Activated B cell treated with CpG ODN at 0.5 μM for 24 hours (primary cell): ENCODE measurements at regions not wholly inside any gene's neighbourhood (a gene's known extent, or its start where the extent isn't known, plus 50 kb on each side); places are given as distances from the start of the nearest gene placed in this dataset.

Experiments used
- ATAC-seq: fragments of 200-7000 bp; cut with Tn5 transposase; one replicate; pipeline ENCODE4 v1.10.0; 2021; ENCODE audit warnings: low read depth, mild to moderate bottlenecking, moderate library complexity
- CTCF ChIA-PET: fragments of 350-600 bp; sonication (Branson Sonifier 250); formaldehyde crosslinking; loops from one replicate; lab custom pipeline; 2021; ENCODE audit warnings: antibody characterized with exemption; lab: Charles Lee
- POLR2A ChIA-PET: fragments of 350-600 bp; sonication (Branson Sonifier 250); formaldehyde crosslinking; loops from one replicate; lab custom pipeline; 2021; ENCODE audit warnings: antibody characterized with exemption; lab: Charles Lee
- DNase-seq: peaks from one replicate; pipeline ENCODE4 v3.0.0; 2022
- H3K27ac Mint-ChIP-seq: one replicate; pipeline ENCODE4 v1.8.0; 2020; ENCODE audit warnings: mixed read lengths
- H3K27me3 Mint-ChIP-seq: one replicate; pipeline ENCODE4 v1.8.0; 2021; ENCODE audit warnings: mixed read lengths
- H3K36me3 Mint-ChIP-seq: one replicate; pipeline ENCODE4 v1.8.0; 2021; ENCODE audit warnings: low read depth, mixed read lengths
- H3K4me1 Mint-ChIP-seq: one replicate; pipeline ENCODE4 v1.8.0; 2021; ENCODE audit warnings: mixed read lengths
- H3K4me3 Mint-ChIP-seq: one replicate; pipeline ENCODE4 v1.8.0; 2020; ENCODE audit warnings: mild to moderate bottlenecking, mixed read lengths
- H3K9me3 Mint-ChIP-seq: one replicate; pipeline ENCODE4 v1.8.0; 2020; ENCODE audit warnings: mixed read lengths
- intact Hi-C: fragments of 100-400 bp; cut with micrococcal nuclease; formaldehyde crosslinking; loops from one replicate; pipeline ENCODE4 v1.15.1; 2024
- TF ChIP-seq, protein P1 (sequence below): fragments of 200-600 bp; IDR thresholded peaks from one replicate; pipeline ENCODE4 v1.8.0; 2022; ENCODE audit warnings: antibody characterized with exemption, mild to moderate bottlenecking

DNA sequence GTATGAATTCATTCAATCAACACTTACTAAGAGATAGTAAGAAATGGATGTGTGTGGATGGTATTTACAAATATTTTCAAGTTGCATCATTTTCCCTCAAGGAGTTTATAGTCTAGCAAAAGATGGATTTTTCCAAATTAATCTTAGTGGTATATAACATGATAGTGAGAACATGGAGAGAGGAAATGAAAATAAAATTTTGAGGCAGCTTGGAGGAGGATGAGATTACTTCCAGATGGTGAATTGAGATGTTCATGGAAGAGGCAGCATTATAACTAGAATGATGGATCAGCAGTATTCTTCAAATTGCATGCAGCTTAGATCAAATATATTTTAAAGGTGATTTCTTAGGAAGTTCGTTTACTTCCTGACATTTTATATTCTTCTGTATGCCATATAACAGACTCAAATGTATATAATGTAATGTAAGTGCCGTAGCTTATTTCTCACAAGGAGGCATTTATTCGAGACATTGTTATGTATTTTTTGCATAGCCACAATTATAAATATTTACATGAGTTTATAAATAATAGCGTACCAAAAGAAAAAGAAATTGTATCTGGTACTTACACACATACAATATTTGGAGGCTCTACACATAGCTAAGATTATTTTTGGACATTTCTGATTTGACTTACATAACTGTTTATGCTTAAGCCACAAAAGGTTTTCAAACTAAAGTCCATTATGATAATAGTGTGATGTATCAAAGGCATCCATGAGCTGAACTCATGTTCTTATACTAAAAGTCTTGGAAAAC is 439.4 kb downstream of the SPRY1 start:
- no peaks in the 10 kb centered on the region for H3K4me1 Mint-ChIP-seq
- no peak for ATAC-seq

DNA sequence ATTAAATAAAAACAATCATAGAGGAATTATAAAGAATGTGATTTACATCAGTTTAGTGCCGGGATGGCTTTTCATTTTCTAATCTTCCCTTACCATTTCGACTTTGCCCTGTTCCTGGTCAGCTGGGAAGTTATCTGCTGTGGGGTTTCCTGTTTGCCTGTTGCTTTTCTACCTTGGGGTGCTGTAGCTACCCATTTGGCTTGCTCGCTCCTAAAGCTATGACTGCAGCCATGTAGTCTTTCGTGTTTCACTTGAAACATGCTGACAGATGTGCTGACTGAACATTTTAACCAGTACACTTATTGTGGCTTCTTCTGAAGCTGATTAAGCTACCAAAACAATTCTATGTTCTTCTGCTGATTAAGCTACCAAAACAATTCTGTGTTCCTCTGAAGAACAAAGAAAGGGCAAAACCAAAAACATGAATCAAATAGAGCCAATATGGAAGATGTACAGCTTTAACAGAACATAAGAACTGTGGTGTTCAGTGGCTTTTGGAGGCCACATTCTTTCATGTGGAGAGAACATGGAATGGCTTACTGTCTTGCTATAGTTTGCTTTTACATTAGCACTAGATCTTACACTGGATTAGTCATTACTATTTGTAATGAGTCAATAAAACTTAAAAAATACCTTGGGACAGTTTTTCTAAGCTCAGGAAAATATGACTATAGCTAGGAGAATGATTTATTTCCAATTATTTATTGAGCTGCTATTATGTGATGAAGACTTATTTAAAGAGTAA is 440.4 kb downstream of the SPRY1 start:
- POLR2A ChIA-PET = no interaction called here
- no peaks in the 10 kb centered on the region for H3K9me3 Mint-ChIP-seq
- intact Hi-C loops = no loop called here

More for the DNA sequence above, 439.4 kb downstream of the SPRY1 start:
- ChIA-PET POLR2A (no interaction called here), CTCF (no interaction called here)
- intact Hi-C loops = no loop called here
- TF ChIP-seq, protein P1, sequence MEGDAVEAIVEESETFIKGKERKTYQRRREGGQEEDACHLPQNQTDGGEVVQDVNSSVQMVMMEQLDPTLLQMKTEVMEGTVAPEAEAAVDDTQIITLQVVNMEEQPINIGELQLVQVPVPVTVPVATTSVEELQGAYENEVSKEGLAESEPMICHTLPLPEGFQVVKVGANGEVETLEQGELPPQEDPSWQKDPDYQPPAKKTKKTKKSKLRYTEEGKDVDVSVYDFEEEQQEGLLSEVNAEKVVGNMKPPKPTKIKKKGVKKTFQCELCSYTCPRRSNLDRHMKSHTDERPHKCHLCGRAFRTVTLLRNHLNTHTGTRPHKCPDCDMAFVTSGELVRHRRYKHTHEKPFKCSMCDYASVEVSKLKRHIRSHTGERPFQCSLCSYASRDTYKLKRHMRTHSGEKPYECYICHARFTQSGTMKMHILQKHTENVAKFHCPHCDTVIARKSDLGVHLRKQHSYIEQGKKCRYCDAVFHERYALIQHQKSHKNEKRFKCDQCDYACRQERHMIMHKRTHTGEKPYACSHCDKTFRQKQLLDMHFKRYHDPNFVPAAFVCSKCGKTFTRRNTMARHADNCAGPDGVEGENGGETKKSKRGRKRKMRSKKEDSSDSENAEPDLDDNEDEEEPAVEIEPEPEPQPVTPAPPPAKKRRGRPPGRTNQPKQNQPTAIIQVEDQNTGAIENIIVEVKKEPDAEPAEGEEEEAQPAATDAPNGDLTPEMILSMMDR = no peak
- Mint-ChIP-seq H3K9me3 (no peaks in the 10 kb centered on the region), H3K4me3 (no peak overlapping the region), H3K27me3 (peaks cover 3% of the 10 kb centered on the region), H3K27ac (no peak overlapping the region), H3K36me3 (no peaks in the 10 kb centered on the region)
- no peak for DNase-seq

DNA sequence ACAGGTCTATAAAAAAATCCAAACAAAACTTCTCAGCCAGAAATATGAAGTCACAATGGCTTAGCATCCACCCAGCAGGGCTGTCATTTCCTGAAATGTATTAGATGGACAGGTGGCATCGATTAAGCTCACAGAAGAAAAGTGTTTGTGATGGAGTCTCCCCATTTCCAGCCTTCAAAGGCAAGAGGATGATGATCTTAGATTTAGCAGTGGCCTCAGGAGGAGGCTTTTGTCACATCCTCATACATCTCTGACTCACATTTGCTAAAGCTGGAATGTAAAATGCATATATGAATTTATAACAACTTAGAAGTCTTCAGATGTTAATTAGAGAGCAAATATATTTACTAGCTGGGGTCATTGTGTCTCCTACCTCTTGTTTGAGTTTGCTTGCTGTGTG is 441.9 kb downstream of the SPRY1 start:
- no peaks in the 10 kb centered on the region for H3K9me3 Mint-ChIP-seq
- ATAC-seq (no peak), DNase-seq (no peak)
- peaks cover 3% of the 10 kb centered on the region for H3K27me3 Mint-ChIP-seq
- CTCF ChIA-PET = no interaction called here
- H3K4me3 Mint-ChIP-seq = no peak overlapping the region
- TF ChIP-seq, protein P1 = no peak
- no peaks in the 10 kb centered on the region for H3K36me3 Mint-ChIP-seq
- intact Hi-C loops = no loop called here
- no peaks in the 10 kb centered on the region for H3K4me1 Mint-ChIP-seq
- H3K27ac Mint-ChIP-seq = no peak overlapping the region
- POLR2A ChIA-PET = no interaction called here

More for the DNA sequence above, 440.4 kb downstream of the SPRY1 start:
- DNase-seq (no peak), ATAC-seq (no peak)
- TF ChIP-seq, protein P1 = no peak
- peaks cover 3% of the 10 kb centered on the region for H3K27me3 Mint-ChIP-seq
- no peak overlapping the region for H3K27ac Mint-ChIP-seq
- H3K4me3 Mint-ChIP-seq = no peak overlapping the region
- H3K36me3 Mint-ChIP-seq = no peaks in the 10 kb centered on the region
- H3K4me1 Mint-ChIP-seq = no peaks in the 10 kb centered on the region
- CTCF ChIA-PET = no interaction called here

DNA sequence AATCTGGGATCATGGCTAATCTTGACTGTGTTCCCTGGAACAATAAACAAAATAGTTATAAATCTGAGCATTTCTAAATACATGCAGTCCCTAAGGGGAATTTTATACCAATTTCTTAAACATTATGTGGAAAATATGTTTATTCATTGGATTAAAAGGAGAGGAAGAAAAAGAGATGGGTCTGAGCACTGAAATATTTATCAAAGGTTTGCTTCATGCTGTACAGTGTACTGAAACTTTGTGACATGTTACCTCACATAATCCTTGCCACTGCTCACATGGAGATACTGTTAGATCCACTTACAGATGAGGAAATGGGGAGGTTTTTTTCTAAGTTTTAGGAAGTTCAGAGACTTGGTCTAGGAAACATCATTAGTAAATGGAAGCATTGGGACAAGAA is 443.6 kb downstream of the SPRY1 start:
- DNase-seq (no peak), ATAC-seq (no peak)
- ChIA-PET CTCF (no interaction called here), POLR2A (no interaction called here)
- TF ChIP-seq, protein P1 = no peak
- Mint-ChIP-seq H3K36me3 (no peaks in the 10 kb centered on the region), H3K4me3 (no peak overlapping the region), H3K27ac (no peak overlapping the region), H3K9me3 (no peaks in the 10 kb centered on the region), H3K27me3 (peaks cover 3% of the 10 kb centered on the region), H3K4me1 (no peaks in the 10 kb centered on the region)
- intact Hi-C loops = no loop called here

DNA sequence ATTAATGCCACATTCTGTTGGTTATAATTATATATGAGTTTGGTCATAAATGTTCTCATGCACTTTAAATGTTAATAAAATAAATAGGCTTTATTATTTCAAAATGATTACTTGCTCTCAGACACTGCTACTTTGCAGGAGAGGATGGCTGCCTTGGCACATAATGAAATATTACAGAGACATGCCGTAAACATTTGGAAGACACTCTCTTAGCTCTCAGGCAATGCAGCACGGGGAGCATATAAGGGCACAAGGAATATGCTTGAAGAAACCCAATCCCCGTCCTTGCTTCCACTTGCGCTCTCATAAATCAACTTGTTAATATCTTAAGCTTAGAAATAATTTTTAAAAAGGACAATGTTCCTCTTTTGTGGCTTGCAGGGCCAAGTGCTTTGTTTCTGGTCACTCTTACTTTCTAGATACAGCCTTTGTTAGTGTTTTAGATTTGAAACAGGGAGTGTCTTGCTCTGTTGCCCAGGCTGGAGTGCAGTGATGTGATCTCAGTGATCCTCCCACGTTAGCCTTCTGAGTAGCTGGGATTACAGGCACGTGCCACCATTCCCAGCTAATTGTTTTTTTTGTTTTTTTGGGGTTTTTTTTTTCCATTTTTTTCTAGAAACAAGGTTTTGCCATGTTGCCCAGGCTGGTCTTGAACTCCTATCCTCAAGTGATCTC is 445.0 kb downstream of the SPRY1 start:
- no peak for DNase-seq
- Mint-ChIP-seq H3K4me1 (no peaks in the 10 kb centered on the region), H3K27ac (no peak overlapping the region), H3K9me3 (no peaks in the 10 kb centered on the region), H3K27me3 (peaks cover 3% of the 10 kb centered on the region), H3K4me3 (no peak overlapping the region), H3K36me3 (no peaks in the 10 kb centered on the region)
- no peak for ATAC-seq
- intact Hi-C loops = no loop called here
- POLR2A ChIA-PET = no interaction called here
- CTCF ChIA-PET = no interaction called here
- TF ChIP-seq, protein P1 = no peak
